GM23248 (cell line): ENCODE measurements at regions not wholly inside any gene's neighbourhood (a gene's known extent, or its start where the extent isn't known, plus 50 kb on each side); places are given as distances from the start of the nearest gene placed in this dataset.

Experiments used
- EZH2 ChIP-seq: fragments of 200-600 bp; sonication (generic); IDR thresholded peaks from 2 replicates; pipeline ENCODE4 v1.6.1; 2018; ENCODE audit warnings: antibody characterized with exemption, mild to moderate bottlenecking; ENCODE audit not compliant: insufficient read depth, poor library complexity, severe bottlenecking
- EZH2phosphoT487 ChIP-seq: fragments of 200-600 bp; sonication (generic); IDR thresholded peaks from 2 replicates; pipeline ENCODE4 v1.6.1; 2018; ENCODE audit warnings: antibody characterized with exemption, moderate library complexity, mild to moderate bottlenecking, low read depth; ENCODE audit not compliant: insufficient read depth

DNA sequence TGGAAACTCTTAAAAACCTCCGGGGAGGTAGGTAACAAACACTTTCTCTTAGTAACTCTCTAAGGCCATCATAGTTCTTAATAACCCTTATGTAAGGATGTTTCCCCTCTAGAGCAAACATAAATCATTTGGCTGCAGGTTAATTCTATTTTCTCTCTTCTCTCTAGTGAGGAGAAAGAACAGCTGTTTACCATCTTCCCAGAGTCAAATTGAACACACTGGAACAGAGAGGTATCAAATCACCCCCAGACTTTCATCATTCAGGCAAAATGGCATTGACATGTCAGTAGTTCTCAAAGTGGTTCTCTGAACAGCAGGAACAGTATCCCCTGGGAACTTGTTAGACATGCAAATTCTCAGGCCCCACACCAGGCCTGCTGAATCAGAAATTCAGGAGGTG lies 240.7 kb downstream of the MEIS1 start:
- no peak for TF ChIP-seq EZH2
- TF ChIP-seq EZH2phosphoT487, result no peak
